ENCODE measurements at regions not wholly inside any gene's neighbourhood (a gene's known extent, or its start where the extent isn't known, plus 50 kb on each side); places are given as distances from the start of the nearest gene placed in this dataset.

GRCh38 chr21:28437061-28437460 is 555.6 kb downstream of the LTN1 start:
- no peak for TF ChIP-seq CTCF (IDR thresholded peaks at IDR 0.05)
- no peak for TF ChIP-seq EZH2 (IDR thresholded peaks at IDR 0.05)
- no peak for TF ChIP-seq EZH2phosphoT487 (IDR thresholded peaks at IDR 0.05)
